H1 (cell line): ENCODE measurements at regions not wholly inside any gene's neighbourhood (a gene's known extent, or its start where the extent isn't known, plus 50 kb on each side); places are given as distances from the start of the nearest gene placed in this dataset.

Experiments
- BACH1 ChIP-seq: IDR thresholded peaks from 2 replicates; pipeline ENCODE4 v1.6.1; 2012; ENCODE audit warnings: low read length, improper control_type of control experiment
- CBX5 ChIP-seq: fragments of 300-800, 300-1000 bp; sonication (generic); IDR thresholded peaks from 2 replicates; pipeline ENCODE4 v1.7.1; 2016; ENCODE audit warnings: antibody characterized with exemption, low read length, low read depth
- CHD7 ChIP-seq: fragments of 300-600 bp; sonication (generic); IDR thresholded peaks from 2 replicates; pipeline ENCODE4 v1.7.1; 2012; ENCODE audit warnings: low read length, moderate library complexity, mild to moderate bottlenecking, inconsistent platforms; ENCODE audit not compliant: insufficient replicate concordance
- E2F6 ChIP-seq: IDR thresholded peaks from 2 replicates; pipeline ENCODE4 v1.6.1; 2012; ENCODE audit warnings: inconsistent platforms
- HDAC6 ChIP-seq: IDR thresholded peaks from one replicate; pipeline ENCODE4 v1.7.1; 2012; ENCODE audit warnings: low read depth, mild to moderate bottlenecking, inconsistent platforms, low read length, moderate library complexity
- JUN ChIP-seq: IDR thresholded peaks from 2 replicates; pipeline ENCODE4 v1.6.1; 2011; ENCODE audit warnings: low read depth, mild to moderate bottlenecking, improper control_type of control experiment, low read length
- PHF8 ChIP-seq: fragments of 200-600 bp; sonication (generic); conservative IDR thresholded peaks from 2 replicates; pipeline ENCODE4 v1.7.1; 2012; ENCODE audit warnings: low read depth, mild to moderate bottlenecking, inconsistent platforms, low read length, moderate library complexity
- RFX5 ChIP-seq: IDR thresholded peaks from 2 replicates; pipeline ENCODE4 v1.6.1; 2011; ENCODE audit warnings: low read depth, low read length, improper control_type of control experiment, borderline replicate concordance
- SRF ChIP-seq: IDR thresholded peaks from 2 replicates; pipeline ENCODE4 v1.6.1; 2011; ENCODE audit warnings: mild to moderate bottlenecking, low read depth, low read length, moderate library complexity
- SUZ12 ChIP-seq: fragments of 200-600 bp; sonication (generic); IDR thresholded peaks from 2 replicates; pipeline ENCODE4 v1.6.1; 2012; ENCODE audit warnings: mild to moderate bottlenecking, inconsistent platforms, low read length, moderate library complexity, mixed read lengths
- YY1 ChIP-seq: IDR thresholded peaks from 2 replicates; pipeline ENCODE4 v1.6.1; 2011; ENCODE audit warnings: low read depth, mild to moderate bottlenecking, low read length
- ZNF274 ChIP-seq: IDR thresholded peaks from 2 replicates; pipeline ENCODE4 v1.7.0; 2012; ENCODE audit warnings: low read length, borderline replicate concordance; ENCODE audit errors: extremely low read depth

- TF ChIP-seq CHD7 (no peak), BACH1 (no peak), YY1 (no peak), PHF8 (no peak), RFX5 (no peak), SRF (no peak), JUN (no peak), ZNF274 (no peak), CBX5 (no peak), E2F6 (no peak), HDAC6 (no peak), SUZ12 (no peak)
These were observed 237.6 kb upstream of the TRIB2 start (continued) for GRCh38 chr2:12479065-12479601.
